GM19468 (cell line): ENCODE measurements at regions not wholly inside any gene's neighbourhood (a gene's known extent, or its start where the extent isn't known, plus 50 kb on each side); places are given as distances from the start of the nearest gene placed in this dataset.

Source experiments
- ATAC-seq: cut with Tn5 transposase; IDR thresholded peaks from one replicate; pipeline ENCODE4 v1.9.1; 2021; ENCODE audit warnings: mild to moderate bottlenecking, moderate library complexity, moderate number of reproducible peaks; ENCODE audit not compliant: unreplicated experiment; ENCODE audit errors: extremely low read depth

DNA sequence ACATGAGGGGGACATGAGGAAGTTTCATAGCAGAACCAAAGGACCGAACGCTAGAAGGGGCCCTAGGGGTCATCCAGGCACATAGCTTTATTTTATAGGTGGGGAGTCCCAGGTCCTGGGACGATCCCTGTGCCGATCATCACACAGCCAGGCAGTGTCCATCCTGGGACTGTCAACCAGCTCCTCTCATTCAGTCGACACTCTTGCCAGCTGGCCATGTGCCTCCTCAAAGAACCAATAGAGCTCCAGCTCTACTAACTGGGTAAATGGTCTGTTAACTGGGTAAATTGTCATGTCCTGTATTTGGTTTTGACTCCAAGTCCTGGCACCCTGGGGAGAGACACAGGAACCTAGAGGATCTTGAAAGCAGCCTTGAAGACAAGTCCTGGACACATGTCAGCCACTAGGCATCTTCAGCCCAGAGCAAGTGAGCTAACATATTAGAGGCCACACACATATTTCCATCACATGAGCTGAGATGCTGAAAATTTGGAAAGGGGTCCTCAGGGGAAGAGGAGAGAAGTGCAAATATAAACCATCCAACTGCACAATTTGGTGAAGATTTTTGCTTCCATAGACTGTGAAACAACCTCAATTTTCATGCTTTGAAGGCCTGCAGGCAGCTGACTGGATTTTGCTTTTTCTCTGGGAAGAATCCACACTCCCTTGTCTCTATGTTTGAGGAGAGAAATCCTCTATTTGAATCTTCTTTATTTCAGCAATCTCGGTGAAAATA, 361.1 kb upstream of the SLC14A2 start:
- no peak for ATAC-seq

DNA sequence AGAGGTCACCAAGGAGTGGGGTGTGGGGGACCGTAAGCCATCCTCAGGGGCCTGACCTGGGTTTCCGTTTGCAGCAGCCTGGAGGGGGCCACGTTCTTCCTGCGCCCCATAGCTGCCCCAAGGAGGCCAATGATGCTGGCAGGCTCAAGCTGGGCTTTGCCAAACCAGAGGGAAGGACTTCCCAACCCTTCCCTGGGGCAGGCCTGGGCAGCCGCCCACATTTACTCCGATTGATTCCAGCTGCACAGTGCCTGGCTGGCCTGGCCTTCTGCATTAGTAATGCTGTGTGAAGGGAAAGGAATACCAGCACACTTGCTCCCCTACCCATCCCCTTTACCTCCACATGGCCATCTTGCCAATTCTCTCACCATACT, 360.6 kb upstream of the SLC14A2 start:
- ATAC-seq: no peak

DNA sequence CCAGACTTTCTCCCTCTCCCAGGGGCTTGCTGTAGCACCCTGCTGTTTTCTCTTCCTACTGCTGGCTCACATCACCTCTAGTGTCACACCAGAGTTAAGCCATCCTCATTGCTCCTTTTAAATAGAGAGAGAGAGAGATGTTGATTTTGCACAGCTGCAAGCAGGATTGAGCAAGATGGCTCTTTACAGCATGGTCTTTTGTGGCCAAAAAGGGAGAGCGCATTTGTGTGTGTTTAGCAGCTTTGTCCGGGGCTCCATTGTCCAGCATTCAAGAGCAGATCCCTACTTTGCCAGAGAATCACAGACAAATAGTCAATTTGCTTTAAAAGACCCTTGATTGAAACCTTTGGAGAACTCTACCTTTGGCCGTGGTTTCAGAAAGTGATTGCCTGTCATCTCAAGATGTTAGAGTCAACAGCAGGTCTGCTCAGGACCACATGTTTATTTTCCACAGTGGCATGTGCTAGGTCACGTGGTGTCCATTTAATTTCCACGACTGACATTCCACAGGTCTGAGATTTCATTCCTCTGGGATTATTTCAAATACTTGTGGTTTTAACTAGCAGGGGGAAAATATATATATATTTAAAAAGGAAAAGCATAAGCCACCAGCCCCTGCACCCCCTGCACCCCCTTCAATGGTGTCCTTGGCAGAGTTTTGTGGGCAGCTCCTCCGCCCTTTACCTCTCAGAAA, 359.9 kb upstream of the SLC14A2 start:
- no peak for ATAC-seq

DNA sequence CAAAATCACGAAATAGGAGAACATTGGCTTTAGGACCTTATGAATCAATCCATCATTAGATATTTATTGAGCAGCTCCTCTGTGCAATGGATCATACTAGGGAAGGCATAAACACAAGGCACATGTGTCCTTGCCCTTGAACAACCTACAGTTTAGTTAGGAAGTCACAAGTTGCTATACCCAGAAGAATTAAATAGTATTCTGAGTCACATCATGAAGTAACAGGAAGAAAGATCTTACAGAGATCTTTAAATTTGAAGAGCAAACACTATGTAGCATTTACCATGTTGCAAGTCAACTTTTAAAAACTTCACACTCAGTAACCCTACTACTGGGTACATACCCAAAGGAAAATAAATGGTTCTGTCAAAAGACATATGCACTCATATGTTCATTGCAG, 355.2 kb upstream of the SLC14A2 start:
- no peak for ATAC-seq

DNA sequence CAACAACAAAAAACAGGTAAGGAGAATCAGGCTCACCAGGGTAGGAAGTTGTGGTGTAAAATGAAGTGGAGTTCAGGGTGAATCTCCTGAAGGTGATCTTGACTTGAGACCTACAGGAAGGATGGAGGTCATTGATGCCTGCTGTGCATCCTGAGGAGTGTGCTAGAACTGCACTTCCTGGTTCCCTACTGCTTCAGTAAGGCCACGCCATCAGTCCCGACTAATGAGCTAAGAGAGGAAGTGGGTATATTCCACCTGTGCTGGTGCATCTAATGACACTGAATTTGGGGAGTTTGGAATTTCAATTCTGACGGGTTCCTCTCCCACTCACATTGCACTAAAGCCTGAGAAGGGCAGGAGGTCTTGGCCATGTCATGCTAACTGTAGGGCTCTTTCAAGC, 349.3 kb upstream of the SLC14A2 start:
- ATAC-seq: no peak

DNA sequence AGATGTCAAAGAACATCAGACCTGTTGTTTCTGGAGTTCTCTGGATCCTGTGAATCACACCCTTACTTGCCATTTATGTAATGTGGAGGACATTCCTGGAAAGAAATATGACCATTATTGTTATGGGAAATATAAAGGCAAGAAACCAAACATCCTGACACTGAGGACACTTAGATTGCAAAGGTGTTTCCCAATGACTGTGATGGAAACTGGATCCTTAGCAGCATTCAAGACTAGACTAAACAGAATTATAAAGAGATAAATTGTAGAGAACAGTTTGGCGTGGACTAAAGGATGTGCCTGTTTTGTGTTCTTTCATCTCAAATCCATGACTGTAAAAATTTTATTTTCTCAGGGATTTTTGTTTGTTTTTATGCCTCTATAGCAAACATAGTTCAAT, 347.7 kb upstream of the SLC14A2 start:
- no peak for ATAC-seq

DNA sequence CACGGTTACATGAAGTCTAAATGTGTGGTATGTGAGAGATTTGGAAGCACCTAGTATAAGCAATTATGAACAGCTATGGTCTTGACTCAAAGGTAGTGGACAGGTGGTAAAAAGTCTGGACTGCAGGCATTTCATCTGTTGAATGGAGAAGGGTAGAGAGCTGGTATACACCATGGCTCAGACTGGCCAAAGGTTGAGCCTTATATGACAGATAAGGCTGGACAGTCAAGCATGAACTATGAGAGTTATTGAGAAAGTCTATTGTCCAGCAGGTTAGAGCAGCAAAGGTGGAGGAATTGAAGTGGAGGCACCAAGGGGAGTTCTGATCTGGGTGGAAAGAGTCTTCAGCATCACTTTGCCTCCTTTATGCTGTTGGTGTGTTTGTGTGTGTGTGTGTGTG, 346.7 kb upstream of the SLC14A2 start:
- no peak for ATAC-seq

DNA sequence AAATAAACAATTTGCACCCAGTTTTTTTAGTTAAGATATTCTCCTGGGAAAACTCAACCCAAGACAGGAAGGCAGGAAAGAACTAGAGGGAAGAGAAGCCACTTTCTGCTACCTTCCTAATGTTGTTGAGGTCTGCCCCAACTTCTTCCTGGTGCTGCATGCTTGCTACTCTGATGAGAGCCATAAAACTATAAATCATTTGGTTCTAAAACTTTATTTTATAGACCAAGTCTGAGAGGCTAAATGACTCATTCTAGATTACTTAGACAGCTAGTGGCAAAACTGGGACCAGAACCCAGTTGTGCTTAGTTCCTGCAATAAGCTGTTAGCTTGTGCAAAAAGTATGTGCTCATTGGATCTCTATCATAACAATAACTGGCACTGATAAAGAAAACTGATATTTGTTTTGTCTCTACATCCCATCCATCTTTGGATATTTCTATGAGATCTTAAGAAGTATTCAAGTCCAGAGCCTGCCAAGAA, 344.9 kb upstream of the SLC14A2 start:
- ATAC-seq: no peak

DNA sequence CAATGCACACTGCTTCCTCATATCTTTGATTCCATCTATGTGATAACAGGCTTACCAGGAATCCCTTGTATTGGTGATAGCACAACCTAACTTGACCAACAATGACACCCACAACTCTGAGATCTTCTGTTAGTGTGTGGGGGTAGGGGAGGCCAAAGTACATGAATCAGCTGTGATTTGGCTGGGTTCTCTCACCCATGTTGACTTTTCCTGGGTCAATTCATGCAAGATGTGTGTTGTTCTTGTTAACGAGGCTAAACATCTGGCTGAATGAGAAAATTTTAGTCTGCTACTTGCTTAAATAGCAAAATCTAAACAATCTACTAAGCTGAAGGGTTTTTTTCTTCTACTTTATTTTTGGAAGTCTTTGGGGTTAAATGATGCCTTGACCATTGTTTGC, 341.2 kb upstream of the SLC14A2 start:
- no peak for ATAC-seq

DNA sequence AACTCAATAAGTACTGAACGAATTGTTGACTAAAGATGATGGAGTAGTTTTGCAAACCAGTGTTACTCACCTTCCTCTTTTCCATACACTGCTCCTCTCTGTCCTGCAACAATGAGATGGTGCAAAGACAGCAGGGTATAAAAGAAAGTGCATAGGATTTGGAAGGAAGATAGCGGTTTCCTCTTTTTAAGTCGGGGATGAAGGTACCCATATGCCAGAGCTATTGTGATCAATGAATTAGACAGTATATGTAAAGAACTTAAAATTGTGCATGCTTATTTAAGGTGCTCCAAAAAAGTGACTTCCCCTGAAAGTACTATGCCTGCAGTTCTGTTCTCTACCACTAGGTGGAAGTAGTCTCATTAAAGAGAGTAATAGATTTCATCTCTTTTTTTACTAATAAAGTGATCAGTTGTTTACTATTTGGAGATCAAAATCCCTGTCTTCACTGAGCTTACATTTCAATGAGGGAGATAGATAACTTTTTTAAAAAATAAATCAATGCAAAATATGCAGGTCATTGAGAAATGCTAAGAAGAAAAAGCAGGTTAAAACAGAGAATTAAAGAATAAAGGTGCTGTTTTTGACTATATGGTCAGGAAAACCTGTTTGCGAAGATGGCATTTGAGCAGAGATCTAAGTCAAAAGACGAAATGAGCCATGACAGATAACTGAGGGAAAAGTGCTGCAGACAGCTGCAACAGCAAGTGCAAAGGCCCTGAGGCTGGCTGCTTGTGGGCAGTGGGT, 339.7 kb upstream of the SLC14A2 start:
- ATAC-seq: no peak

DNA sequence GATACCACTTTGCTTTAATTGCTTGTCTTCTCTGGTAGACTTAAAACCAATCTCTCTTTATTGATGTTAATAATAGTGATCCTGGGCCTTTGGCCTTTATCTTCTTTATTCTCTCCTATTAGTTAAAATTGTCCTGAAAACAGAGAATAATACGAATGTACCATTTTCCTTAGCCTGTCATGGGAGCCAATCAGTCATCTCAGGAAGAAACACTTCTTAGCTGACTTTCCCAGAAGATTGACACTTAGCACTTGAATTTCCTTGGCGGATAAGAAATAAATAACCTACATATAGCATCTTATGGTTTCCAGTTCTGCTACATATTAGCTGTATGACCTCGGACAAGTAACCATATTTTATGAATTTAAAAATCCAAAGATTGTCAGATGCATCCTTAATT, 338.4 kb upstream of the SLC14A2 start:
- ATAC-seq: no peak

DNA sequence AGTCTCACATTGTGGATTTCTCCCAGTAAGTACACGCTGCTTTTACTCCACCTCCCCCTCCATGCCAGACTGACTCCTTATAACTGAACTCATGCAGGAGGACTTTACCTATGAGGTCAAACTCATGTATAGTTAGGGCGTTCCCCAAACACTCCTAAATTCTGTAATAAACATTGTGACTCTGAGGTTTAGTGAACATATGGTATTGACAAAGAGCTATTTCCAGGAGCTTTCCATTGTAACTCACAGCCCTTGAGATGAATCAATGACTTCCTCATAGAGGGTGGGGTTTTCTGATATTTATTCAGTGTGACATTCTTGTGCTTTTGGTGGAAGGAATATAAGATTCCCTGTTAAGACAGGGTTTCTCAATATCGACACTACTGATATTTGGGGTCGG, 337.4 kb upstream of the SLC14A2 start:
- ATAC-seq: no peak

DNA sequence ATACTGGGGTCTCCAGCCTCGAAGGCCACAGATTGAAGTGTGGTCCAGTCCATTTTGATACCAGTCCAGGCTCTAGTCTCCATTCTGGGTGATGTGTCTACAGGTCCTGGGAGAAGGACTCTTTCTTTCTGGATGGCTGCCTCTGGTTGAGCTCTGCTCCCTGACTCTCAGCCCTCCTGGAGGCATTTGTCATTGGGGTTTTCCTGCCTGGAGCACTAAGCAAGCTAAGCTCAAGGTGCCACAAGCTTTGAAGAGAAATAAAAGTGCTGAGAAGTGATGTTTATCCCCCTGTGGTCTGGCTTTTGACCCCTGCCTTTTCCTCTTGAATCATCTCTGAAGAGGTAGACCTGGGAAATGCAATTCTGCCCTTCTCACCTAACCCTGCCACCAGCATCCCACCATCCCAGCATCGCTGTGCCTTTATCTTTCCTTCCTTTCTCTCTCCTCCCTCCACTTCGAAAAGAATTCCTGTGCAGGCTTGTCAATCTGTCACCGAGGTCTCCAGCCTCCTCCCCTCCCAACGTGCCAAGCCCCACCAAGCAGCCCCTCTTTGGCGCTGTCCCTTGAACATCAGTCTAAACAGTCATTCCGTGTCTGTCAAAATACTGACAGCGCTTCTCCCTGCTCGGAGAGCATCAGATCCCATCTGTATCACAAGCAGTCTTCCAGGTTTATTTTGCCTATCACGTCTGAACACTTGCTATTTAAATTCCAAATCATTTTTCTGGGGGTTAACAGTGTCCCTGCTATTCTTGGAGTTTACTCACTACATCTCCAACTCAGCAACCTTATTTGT, 334.6 kb upstream of the SLC14A2 start:
- ATAC-seq: no peak

DNA sequence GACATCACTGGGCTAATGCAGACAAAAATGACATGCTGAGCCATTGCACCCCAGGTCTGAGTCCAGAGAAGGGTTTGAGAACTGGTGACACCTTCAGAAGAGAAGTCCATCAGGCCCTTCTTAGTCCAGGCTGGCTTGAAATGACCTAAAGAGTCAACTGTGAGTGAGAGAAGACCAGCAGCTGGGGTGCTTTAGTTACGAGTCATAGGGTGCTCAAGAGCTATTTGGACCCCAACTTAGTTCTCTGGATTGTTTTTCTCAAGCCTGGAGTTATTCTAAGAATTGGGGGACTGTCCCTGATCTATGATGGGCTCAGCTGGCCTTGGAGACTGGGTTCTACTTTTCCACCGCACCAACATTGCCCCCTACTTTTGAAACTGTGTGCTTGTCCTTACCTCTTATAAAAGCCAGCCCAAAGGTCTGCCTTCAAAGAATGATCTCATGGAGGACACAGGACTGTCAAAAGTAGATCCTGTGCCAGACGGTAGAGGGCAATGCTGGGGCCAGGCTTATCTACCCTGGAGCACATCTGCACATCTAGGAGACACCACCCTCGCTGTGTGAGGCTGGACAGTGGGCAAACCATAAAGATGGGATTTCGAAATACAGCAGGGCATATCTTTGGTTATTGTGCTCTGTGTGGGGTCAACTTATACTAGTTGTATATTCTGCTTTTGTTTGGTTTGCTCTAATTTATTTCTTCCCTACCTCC, 333.0 kb upstream of the SLC14A2 start:
- ATAC-seq: no peak

DNA sequence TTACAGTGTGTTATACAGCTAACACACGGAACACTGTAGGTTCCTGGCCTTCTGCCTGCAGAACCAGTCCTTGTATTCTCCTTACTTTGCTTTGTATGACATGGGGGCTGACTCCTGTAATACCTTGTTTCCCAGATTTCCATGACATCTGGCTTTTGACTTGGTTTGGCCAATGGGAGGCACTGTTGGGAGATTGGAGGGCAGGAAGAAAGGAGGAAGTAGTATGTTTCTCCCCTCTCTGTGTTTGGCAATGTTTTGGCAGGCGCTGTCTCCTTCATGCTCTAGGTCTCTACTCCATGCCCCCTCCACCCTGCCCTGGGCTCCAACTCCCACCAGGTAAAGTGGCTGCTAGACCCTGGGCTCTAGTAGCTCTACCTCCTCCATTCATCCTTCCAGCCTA, 331.1 kb upstream of the SLC14A2 start:
- ATAC-seq: no peak

DNA sequence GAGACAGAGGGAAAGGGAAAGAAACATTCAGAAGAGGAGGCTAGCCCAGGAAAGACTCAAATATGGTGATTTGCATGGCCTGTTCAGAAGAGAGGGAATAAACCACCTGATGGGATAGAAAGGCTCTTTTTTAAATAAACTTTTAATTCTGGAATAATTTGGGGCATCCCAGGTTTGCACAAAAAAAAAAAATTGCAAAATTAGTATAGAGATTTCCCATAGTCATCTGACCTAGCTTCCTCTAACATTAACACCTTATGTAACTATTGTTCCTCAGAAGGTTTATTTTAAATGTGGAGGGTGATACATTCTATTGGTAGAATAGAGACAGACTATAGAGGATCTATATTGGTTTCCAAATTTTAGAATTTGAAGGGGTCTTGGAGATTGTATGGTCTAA, 330.4 kb upstream of the SLC14A2 start:
- no peak for ATAC-seq

DNA sequence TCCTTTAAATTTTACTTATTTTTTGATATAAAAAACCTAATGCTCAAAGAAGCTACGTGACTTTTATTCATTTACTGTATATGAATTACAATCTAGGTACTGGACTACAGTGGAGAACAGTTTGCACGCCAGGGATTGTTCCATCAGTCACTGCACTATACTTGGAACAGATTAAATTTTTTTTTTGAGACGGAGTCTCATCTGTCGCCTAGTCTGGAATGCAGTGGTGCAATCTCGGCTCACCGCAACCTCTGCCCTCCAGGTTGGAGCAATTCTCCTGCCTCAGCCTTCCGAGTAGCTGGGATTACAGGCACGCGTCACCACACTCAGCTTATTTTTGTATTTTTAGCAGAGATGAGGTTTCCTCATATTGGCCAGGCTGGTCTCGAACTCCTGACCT, 330.0 kb upstream of the SLC14A2 start:
- no peak for ATAC-seq

DNA sequence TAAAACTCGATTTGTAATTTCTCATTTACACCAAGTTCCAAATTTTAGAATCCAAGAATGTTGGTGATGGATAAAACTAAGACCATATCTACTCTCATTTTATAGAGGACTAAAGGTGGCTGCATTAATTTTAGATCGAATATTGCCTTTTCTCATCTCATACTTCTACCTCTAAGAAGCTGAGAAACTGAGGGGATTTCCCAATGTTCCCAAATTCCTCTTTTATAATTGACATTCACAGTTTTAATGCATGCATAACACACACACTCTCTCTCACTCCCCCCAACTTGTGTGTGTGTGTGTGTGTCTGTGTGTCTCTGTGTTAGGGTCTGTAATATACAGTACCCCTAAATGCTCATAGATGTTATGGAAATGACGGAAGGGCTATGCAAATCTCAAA, 328.8 kb upstream of the SLC14A2 start:
- ATAC-seq: no peak

DNA sequence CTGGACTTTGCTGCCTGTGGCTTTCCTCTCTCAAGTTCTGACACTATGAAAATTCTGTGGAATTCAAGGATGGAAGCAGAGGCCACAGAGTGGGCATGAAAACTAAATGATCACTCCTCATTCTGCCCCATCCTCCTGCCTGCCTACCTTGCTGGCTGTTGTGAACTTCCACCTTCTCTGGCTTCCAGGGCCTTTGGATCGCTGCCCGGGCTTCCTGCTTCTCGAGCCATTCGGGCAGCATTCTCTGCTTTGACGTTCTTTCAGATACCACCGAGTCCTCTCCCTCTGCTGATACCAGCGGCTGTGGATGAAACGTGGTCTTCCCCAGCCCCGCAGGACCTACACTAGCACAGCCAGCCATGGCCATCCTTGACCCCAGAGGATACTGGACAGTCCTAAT, 327.7 kb upstream of the SLC14A2 start:
- ATAC-seq: no peak

DNA sequence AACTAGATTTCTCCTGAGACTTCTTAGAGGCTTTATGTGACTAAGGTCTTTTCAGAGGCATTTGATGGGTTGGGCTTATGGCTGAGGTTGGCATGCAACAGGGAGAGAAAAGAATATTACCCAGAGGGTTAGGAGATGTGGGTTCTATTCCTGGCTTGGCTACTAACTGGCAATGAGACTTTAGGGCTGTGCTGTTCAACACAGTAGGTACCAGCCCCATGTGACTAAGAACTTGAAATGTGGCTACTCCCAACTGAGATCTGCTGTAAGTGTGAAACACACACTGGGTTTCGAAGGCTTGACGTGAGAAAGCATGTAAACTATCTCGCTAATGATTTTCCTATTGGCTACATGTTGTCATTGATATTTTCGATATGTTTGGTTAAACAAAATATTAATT, 324.9 kb upstream of the SLC14A2 start:
- ATAC-seq: no peak
